ENCODE measurements at regions not wholly inside any gene's neighbourhood (a gene's known extent, or its start where the extent isn't known, plus 50 kb on each side); places are given as distances from the start of the nearest gene placed in this dataset.

DNA sequence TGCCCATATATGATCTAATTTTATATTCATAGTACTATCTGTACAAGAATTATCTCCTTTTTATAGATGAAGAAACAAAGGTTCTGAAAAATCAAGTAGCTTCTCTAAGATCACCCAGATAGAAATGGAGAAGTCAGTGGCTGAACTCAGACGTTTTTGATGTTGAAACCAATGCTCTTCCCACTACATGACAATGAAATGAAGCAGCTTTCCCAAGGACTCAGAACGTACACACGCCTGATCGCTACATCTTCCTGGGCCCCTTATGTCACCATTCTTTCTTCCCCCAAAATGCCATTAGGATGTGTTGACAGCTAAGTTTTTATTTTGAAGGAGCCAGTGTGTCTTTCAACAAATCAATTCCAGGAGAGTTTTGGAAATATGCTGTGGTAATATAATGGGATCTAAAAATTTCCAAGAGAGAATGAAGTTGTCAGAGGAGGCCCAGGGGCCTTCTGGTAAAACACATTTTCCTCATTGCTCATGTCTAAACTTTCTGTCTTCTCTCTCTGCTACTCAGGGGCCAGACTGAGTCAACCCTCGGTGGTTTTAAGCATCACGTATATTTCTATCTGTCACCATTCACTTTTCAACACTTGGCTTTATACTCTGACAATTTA, 98.1 kb upstream of the COL21A1 start:
- DNase-seq (ENCODE audit: low read depth), result no peak

DNA sequence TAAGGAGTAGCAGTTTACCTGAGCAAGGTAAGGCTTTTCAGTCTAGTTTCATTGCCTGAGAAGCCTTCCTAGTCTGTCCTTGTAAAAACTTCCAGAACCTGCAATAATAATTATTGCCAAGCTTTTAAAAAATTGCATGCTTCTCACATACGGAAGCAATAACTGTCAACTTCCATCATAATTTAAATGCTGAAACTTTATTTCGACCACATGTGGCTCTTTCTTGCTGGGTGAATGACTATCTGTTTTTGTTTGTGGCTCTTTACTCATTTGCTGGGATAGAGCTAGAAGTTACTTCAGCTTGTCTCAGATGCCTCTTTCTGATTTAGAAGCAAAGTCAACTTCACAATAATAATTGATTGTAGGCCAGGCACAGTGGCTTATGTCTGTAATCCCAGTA, 95.9 kb upstream of the COL21A1 start:
- DNase-seq (ENCODE audit: low read depth), result no peak

DNA sequence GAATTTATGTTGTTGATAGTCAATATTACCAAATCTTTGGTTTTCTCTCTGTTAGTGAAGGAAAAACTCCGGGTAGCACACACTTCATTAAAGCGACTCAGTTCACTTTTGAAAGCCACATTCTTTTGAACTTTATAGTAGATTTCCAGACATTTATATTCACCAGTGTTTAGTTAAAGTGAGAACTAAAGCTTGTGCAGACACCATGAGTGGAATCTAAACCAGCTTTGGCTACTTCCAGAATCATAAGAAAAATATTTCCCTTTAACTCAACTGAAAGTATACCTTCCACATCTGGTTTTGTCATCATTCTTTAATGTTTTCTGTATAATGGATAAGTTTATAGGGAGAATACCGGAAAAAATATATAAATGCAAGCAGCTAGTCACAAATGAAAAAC, 92.1 kb upstream of the COL21A1 start:
- no peak for DNase-seq (ENCODE audit: low read depth)

DNA sequence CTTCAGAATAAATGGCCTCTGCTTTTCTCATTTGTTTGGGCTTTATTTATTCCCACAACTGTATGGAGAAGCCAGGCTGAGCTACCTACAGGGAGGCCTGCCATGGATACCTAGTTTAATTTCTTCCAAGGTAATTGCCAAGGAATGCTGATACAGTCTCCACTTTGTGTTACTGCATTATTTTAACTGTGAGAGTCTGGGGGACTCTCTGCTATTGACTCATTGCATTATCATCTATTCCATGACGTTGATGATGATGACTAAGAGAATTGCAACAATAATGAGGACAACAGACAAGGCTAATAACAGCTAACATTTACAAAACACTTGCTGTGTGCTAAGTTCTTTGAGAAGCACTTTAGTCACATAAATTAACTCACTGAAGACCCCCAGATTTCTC, 88.3 kb upstream of the COL21A1 start:
- DNase-seq (ENCODE audit: low read depth), result peak; percentile 71

DNA sequence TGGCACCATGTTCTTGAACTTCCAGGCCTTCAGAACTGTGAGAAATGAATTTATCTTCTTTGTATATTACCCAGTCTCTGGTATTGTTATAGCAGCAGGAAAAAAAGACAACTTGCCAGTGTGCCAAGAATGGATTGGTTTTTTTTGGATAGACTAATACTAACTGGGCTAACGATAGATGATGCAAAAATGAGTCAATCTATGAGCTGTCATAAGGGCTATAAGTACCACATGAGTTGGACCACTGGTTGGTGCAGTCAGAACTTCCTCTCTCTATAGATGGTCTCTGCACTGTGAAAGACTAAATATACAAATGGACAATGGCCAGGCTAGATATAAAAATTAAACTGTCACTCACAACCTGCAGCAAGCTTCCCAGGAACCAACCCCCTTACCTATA, 87.6 kb upstream of the COL21A1 start:
- DNase-seq (ENCODE audit: low read depth), result no peak

DNA sequence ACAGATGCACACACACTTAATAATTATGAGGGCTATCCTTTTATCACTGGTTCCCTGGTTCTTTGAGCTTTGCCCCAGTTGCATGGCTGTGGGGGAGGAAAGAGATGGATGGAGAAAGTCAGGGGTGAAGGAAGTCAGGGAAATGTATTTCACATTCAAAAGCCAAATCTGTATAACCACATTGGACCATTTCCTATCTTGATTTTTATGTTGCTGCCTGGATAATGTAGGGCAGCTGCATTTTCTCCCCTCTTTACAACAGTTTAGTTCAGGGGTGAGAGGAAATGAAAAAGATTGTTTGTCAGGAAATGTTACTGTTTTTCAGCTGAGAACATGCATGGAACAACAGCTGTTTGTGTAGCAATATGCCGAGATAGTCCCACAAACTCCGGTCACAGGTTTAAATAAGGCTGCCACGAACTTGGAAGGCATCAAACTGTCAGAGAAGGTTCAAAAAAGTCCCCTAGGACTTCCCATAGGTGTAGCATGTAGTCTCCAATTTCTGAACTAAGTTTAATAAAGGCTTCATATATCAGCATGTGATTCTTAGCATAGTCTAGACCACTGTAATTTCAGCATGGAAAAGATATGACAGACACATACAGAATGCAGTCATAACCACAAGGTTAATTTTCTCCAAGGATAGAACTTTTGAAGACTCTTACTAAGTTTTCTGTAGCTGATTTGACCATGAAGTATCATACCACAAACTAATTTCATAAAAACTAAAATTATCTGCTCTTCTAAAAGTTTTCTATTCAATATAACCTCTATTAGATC, 82.1 kb upstream of the COL21A1 start:
- no peak for DNase-seq (ENCODE audit: low read depth)

DNA sequence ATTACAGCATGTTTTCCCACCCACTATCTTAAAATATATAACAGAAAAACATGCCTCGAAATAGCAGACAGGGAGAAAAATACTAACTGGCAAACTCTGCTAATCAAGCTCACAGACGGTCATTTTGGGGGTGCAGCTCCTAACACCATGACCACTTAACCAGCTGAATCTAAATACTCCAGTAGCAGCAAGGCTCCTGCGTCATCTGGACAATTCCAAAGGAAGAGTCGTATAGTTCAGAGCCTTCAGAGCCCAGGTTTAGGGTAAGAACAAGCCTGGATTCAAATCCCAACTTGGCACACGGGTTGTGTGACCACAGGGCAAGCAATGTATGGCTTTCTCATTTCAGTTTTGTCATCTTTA, 81.3 kb upstream of the COL21A1 start:
- no peak for DNase-seq (ENCODE audit: low read depth)

DNA sequence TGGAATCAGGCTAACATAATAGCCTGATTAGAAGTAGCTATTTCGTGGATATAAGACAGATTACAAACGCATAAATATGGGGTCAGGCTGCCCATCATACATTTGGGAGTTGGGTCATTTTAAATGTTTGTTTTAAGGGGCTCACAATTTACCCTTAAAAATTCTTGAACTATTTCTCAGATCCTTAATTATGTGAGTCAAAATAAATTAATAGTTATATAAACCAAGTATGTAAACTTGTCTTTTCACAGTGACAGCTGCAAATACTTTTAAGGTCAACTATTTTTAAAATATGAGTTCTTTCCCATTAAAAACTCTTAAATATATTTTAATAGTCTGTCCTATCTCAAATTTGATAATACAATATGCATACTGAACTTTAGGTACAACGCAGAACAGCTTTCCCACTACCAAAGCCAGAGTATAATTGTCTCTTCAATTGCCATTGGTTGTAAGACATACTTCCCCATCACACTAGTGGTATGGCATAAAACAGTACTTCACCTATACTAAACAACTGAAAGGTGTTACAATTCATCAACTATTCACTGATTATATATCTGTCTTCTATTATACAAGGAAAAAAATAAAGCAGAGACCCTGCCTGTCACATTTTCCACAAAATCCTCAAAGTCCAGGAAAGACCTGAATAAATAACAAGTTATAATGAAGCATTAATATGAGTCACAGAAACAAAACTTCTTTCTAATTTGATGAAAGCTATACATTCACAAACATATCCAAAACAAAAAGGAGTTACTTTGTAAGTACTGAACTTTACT, 80.8 kb upstream of the COL21A1 start:
- no peak for DNase-seq (ENCODE audit: low read depth)

DNA sequence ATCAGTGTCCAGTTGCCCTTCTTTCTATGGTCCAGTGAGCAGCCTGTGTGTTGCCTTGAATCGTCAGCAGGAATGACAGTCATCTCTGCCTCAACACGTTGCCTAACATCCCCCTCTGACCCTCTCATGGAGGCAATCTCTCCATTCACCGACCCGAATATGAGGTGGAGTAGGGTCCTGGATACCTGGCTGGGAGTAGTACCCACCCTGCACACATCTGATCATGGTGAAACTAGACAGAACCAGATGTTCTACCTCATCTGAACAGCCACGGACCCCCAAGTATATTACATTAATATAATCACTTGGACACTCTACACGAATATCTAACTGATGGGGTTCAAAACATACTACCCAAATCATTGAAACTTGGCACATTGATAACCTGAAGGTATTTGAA, 77.0 kb upstream of the COL21A1 start:
- no peak for DNase-seq (ENCODE audit: low read depth)

DNA sequence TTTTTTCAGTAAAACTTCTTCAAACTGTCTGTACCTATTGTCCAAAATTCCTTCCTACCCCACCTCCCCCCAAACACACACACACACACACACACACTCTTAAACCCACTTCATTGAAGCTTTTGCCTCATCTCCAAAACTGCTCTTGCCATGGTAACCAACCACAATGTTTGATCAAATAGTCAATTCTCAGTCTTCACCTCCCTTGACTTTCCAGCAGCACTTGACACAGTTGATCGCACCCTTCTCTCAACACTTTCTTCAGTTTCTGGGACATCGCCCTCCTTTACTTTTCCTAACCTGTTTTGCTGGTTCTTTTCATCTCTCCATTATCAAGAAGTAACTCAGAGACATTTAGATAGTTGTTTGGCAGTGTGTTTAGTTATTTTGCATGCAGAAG, 71.5 kb upstream of the COL21A1 start:
- no peak for DNase-seq (ENCODE audit: low read depth)

DNA sequence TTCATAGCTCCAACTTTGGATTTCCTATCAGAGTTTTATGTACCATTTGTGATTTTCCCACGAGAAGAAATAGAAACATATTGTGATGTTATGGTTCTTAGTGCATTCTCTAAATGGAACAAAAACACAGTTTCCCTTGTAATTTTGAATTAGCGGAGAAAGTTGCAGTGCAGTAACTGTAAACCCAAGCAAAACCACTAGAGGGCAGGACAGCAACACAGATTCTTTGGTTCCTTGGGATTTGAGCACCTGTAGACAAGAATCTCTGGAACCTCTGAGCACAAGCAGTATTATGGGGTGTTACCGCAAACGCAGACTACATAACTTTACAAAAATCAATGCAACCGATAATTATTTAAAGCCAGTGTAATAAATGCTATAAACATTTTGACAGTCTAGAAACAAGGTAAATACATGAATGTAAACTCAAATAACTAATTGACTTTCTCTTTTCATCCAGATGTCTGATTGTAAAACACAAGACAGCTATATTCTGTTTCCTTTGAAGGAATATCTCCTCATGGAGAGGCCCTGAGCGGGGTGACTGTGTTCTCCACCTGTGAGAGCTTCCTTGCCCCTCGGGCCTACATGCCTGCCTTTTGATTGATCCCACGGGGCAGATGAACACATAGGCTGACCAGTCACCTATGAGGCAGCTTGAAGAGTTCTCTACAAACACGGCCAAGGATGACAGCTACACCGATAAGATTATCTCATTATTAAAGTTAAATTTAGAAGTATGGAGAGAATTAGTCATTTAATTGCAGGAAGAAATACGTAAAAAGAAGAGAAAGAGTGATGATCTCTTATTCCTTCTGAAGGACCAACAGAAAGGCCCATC, 67.5 kb upstream of the COL21A1 start:
- no peak for DNase-seq (ENCODE audit: low read depth)

DNA sequence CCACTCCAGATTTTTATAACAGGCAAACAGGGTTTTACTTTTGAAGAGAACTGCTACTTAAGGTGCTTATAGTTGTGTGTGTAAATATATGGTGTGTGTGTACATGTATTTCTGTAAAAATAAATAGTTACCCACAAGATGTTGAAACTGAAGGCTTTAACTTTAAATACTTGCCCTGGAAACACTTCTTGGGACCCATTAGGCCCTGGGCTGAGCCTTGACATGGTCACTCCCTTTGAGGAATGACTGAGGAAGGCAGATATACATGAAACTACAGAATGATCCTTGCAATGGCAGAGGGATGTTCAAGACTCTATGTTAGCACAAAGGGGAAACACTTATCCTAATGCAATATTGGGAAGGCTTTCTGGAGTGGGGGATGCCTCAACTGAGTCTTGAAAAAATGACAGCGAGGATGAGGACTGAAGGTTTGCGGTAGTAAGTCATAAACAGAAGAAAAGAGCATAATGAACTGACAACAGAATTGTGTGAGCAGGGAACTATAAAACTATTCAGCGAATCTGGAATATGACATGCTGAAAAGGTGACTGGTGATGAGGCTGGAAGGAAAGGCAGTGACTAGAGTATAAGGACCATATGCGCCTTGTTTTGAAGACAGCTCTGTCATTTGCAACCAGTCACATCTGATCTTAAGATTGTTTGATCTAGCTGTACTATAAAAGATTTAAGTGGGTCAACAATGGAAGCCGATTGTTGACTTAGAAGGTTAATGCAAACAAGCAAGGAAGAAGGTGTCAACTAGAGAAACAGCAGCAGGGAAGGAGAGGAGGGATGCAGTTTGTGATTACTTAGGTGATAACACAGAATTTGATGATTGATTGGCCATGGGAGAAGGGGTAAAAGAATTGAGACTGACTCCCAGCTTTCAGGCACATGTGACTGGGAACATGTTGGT, 64.4 kb upstream of the COL21A1 start:
- DNase-seq (ENCODE audit: low read depth), result no peak

DNA sequence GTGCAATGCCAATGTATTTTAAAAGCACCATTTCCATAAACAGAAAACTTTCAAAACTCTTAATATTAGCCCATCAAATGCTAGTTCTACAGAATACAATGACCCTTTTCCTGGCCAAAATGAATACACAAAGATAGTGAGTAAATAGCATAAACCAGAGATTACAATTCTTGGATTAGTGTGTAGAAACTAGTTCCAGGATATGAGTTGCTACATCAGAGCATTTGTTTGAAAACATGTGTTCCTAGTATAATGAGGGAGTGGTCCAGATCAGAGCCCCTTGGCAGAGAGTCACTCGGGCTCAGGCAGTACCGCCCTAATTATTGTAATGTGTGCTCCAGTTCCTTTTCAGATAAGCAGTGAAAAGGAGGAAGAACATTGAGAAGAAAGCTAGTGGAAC, 63.7 kb upstream of the COL21A1 start:
- no peak for DNase-seq (ENCODE audit: low read depth)

DNA sequence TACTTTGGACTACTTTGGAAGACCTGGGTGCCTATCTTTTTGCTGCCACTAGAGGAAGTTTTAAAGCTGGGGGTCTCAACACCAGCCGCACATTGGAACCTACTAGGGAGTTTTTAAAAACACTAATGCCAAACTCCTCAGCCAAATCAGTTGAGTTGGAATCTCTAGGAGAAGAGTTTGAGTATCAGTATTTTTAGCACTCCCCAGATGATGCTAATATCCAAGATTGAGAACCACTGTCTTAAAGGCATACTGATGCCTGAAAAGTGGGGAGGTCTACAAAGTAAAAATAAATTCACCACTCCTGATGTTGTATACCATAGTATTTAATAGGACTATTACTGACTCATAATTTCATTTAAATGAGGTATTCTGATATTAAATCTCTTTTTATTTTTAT, 62.9 kb upstream of the COL21A1 start:
- no peak for DNase-seq (ENCODE audit: low read depth)

DNA sequence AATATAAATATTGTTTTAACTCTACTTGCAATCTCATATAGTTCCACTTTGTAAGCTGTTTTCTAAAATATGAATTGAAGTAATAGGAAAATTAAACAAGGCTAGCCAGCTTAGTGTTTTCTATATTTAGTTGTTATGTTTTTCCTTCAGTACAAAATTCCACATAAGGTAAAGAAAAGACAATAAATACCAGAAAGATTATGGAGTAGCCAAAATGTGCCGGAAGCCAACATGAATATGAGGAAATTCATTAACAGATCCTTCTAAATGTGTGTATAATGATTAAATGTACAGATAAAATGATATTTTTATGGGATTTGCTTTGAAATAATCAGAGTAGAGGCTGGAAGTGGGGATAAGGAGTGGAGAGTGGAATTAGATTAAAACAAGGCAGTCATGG, 52.5 kb upstream of the COL21A1 start:
- DNase-seq (ENCODE audit: low read depth), result no peak

DNA sequence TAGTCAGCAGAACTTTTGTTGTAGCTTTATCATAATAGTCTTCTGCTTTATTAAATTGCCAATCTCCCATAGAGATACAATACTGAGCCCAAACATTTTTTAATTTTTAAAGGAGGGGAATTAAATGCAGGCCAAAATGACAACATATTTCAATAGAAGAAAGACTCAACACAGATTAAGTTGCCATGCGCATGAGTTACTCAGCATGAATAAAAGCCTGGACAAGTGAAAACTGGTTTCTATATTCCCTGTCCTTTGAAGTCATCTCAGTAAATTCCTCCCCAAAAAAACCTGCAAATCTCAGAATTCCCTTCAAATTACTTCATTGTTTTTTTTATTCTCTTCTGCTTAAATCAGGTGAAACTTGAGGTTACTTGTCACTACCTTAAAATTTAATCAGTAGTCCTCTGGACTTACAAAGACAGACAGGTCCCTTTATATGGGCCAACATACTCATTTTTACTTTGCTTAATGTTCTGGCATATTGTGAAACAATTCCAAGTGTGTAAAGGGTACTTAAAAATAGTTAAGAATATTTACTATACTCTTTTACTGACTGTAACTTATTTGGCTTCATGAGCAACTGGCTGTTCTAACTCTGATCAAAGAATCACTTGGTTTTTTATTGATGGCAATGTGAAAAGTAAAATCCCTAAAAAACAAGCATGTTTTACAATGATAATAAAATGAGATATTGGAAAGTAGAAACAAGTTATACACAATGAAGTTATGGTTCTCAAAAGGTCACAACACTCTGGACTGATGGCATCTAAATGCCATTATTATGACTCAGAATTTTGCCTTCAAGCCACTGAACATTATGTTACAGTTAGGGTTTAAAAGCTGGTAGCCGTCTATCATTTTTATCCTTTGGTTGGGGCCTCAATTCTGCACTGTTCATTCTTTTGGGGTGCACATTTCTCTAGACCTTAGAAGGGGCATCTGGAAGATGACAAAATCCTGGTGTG, 49.9 kb upstream of the COL21A1 start:
- DNase-seq (ENCODE audit: low read depth), result no peak
